Breast epithelium (tissue), 3 donors: ENCODE measurements at regions not wholly inside any gene's neighbourhood (a gene's known extent, or its start where the extent isn't known, plus 50 kb on each side); places are given as distances from the start of the nearest gene placed in this dataset.

Experiments
- POLR2A ChIP-seq: fragments of 450-650 bp; IDR thresholded peaks from one replicate; pipeline ENCODE4 v1.6.1; 2016; ENCODE audit warnings: antibody characterized with exemption, mild to moderate bottlenecking, moderate library complexity
- POLR2AphosphoS5 ChIP-seq, 3 donors: sonication (generic); formaldehyde crosslinking; IDR thresholded peaks; one replicate each; pipeline ENCODE4 v1.6.1; 2017; ENCODE audit warnings: antibody characterized with exemption in 3 of 3
- TF ChIP-seq, protein P1 (sequence below), 3 donors: fragments of 450-650 bp; IDR thresholded peaks; one replicate each; pipeline ENCODE4 v1.5.1; 2016 to 2017; ENCODE audit warnings: antibody characterized with exemption in 3 of 3, mild to moderate bottlenecking in 3 of 3, moderate library complexity in 3 of 3

DNA sequence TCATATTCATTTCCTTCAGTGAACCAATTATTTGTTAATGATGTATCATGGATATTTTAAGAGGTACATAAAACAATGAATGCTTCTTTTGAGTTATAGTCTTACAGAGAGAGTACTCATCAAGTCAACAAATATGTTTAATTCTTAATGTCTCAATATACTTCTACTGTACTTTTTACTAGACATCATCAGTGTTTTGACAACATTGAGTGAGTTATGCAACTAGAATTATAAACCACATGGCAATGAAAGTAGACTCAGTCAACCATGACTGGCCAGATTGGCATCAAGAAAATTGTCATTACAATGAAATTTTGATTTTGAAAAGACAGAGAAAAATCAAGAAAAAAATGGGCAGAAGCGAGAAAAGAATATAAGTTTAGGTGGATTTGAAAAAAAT lies 1248.1 kb upstream of the CDH18 start:
- TF ChIP-seq, protein P1, sequence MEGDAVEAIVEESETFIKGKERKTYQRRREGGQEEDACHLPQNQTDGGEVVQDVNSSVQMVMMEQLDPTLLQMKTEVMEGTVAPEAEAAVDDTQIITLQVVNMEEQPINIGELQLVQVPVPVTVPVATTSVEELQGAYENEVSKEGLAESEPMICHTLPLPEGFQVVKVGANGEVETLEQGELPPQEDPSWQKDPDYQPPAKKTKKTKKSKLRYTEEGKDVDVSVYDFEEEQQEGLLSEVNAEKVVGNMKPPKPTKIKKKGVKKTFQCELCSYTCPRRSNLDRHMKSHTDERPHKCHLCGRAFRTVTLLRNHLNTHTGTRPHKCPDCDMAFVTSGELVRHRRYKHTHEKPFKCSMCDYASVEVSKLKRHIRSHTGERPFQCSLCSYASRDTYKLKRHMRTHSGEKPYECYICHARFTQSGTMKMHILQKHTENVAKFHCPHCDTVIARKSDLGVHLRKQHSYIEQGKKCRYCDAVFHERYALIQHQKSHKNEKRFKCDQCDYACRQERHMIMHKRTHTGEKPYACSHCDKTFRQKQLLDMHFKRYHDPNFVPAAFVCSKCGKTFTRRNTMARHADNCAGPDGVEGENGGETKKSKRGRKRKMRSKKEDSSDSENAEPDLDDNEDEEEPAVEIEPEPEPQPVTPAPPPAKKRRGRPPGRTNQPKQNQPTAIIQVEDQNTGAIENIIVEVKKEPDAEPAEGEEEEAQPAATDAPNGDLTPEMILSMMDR (IDR thresholded peaks at IDR 0.05): no peak
- no peak for TF ChIP-seq POLR2A
- no peak for TF ChIP-seq POLR2AphosphoS5 (IDR thresholded peaks at IDR 0.05)
